ENCODE measurements at regions not wholly inside any gene's neighbourhood (a gene's known extent, or its start where the extent isn't known, plus 50 kb on each side); places are given as distances from the start of the nearest gene placed in this dataset.
A peak's percentile ranks its signal among the peaks of the same experiment; 100 is the strongest.

GRCh38 chr5:17802256-17802655 is 168.0 kb downstream of the TAF11L14 start:
- no peaks in the 10 kb centered on the region for H3K27me3 Mint-ChIP-seq (ENCODE audit: low read depth)
- peaks cover 17% of the 10 kb centered on the region for H3K4me1 Mint-ChIP-seq
- peak overlapping the region in 2 of 3 experiments; percentile 11 to 49 for H3K27ac Mint-ChIP-seq
- H3K9me3 Mint-ChIP-seq: no peaks in the 10 kb centered on the region
- H3K4me3 Mint-ChIP-seq: no peak overlapping the region
- TF ChIP-seq CTCF (IDR thresholded peaks at IDR 0.05; ENCODE audit: unreplicated experiment in 3 of 3): no peak
- no peaks in the 10 kb centered on the region for H3K36me3 Mint-ChIP-seq (ENCODE audit: low read depth)

GRCh38 chr5:17803971-17804370 is 169.7 kb downstream of the TAF11L14 start:
- TF ChIP-seq CTCF (IDR thresholded peaks at IDR 0.05; ENCODE audit: unreplicated experiment in 3 of 3): no peak
- no peaks in the 10 kb centered on the region for H3K9me3 Mint-ChIP-seq
- peaks cover 17% of the 10 kb centered on the region for H3K4me1 Mint-ChIP-seq
- no peak overlapping the region for H3K27ac Mint-ChIP-seq
- no peaks in the 10 kb centered on the region for H3K27me3 Mint-ChIP-seq (ENCODE audit: low read depth)
- no peak overlapping the region for H3K4me3 Mint-ChIP-seq
- H3K36me3 Mint-ChIP-seq (ENCODE audit: low read depth): no peaks in the 10 kb centered on the region

- peaks cover 17% of the 10 kb centered on the region for H3K4me1 Mint-ChIP-seq
- no peak for TF ChIP-seq CTCF (IDR thresholded peaks at IDR 0.05; ENCODE audit: unreplicated experiment in 3 of 3)
- H3K36me3 Mint-ChIP-seq (ENCODE audit: low read depth): no peaks in the 10 kb centered on the region
- H3K4me3 Mint-ChIP-seq: no peak overlapping the region
- H3K27ac Mint-ChIP-seq: no peak overlapping the region
- no peaks in the 10 kb centered on the region for H3K9me3 Mint-ChIP-seq
- H3K27me3 Mint-ChIP-seq (ENCODE audit: low read depth): peaks cover 4% of the 10 kb centered on the region
These were observed 171.1 kb downstream of the TAF11L14 start for GRCh38 chr5:17805227-17805825.

GRCh38 chr5:17806818-17807468 is 172.7 kb downstream of the TAF11L14 start:
- Mint-ChIP-seq H3K36me3 (ENCODE audit: low read depth) (no peaks in the 10 kb centered on the region), H3K4me1 (peaks cover 17% of the 10 kb centered on the region), H3K9me3 (no peaks in the 10 kb centered on the region), H3K27ac (no peak overlapping the region), H3K4me3 (no peak overlapping the region), H3K27me3 (ENCODE audit: low read depth) (peaks cover 4% of the 10 kb centered on the region)
- TF ChIP-seq CTCF (IDR thresholded peaks at IDR 0.05; ENCODE audit: unreplicated experiment in 3 of 3): no peak

- H3K36me3 Mint-ChIP-seq (ENCODE audit: low read depth): no peaks in the 10 kb centered on the region
- H3K27ac Mint-ChIP-seq: no peak overlapping the region
- no peak overlapping the region for H3K4me3 Mint-ChIP-seq
- TF ChIP-seq CTCF (IDR thresholded peaks at IDR 0.05; ENCODE audit: unreplicated experiment in 3 of 3): no peak
- peaks cover 4% of the 10 kb centered on the region for H3K9me3 Mint-ChIP-seq
- H3K27me3 Mint-ChIP-seq (ENCODE audit: low read depth): peaks cover 4% of the 10 kb centered on the region
- peaks cover under 1% of the 10 kb centered on the region for H3K4me1 Mint-ChIP-seq
These were observed 174.3 kb downstream of the TAF11L14 start for GRCh38 chr5:17808566-17808965.

GRCh38 chr5:17810734-17811133 is 176.5 kb downstream of the TAF11L14 start:
- TF ChIP-seq CTCF (IDR thresholded peaks at IDR 0.05; ENCODE audit: unreplicated experiment in 3 of 3): no peak
- Mint-ChIP-seq H3K27ac (no peak overlapping the region), H3K27me3 (ENCODE audit: low read depth) (peaks cover 4% of the 10 kb centered on the region), H3K4me1 (no peaks in the 10 kb centered on the region), H3K4me3 (no peak overlapping the region), H3K9me3 (peaks cover 4% of the 10 kb centered on the region), H3K36me3 (ENCODE audit: low read depth) (no peaks in the 10 kb centered on the region)
